GM21447 (cell line): ENCODE measurements at regions not wholly inside any gene's neighbourhood (a gene's known extent, or its start where the extent isn't known, plus 50 kb on each side); places are given as distances from the start of the nearest gene placed in this dataset.
"Not testable (repeated sequence)": the region's sequence is repeated elsewhere in the genome, so short reads cannot be mapped to it uniquely, and the experiment has no call there.

Source experiments
- ATAC-seq: cut with Tn5 transposase; IDR thresholded peaks from one replicate; pipeline ENCODE4 v1.9.1; 2021; ENCODE audit not compliant: unreplicated experiment

DNA sequence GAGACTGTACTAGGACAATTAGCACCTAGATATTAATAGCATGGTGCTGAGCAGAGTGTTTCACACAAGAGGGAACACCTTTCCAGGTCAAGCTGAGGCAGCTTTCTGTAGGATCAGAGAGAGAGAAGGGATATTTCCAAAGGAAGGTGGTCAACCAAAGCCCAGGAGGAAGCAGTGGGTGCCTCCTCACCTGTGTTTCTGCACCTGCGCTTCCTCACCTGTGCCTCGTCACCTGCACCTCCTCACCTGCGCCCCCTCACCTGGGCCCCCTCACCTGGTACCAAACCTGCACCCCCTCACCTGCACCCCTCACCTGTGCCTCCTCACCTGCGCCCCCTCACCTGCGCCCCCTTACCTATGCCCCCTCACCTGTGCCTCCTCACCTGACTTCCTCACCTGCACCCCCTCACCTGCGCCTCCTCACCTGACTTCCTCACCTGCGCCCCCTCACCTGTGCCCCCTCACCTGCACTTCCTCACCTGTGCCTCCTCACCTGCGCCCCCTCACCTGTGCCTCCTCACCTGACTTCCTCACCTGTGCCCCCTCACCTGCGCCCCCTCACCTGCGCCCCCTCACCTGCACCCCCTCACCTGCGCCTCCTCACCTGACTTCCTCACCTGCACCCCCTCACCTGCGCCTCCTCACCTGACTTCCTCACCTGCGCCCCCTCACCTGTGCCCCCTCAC is 67.9 kb downstream of the TTLL2 start:
- no peak for ATAC-seq

DNA sequence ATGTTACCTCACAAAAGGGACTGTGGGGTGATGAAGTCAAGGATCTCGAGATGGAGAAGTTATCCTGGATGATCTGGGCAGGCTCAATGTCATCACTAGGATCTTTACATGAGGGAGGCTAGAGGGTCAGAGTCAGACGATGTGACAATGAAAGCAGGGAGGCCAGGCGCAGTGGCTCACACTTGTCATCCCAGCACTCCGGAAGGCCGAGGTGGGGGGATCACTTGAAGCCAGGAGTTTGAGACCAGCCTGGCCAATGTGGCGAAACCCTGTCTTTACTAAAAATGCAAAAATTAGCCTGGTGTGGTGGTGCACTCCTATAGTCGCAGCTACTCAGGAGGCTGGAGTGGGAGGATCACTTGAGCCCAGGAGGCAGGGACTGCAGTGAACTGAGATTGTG is 68.8 kb downstream of the TTLL2 start:
- ATAC-seq = no peak

DNA sequence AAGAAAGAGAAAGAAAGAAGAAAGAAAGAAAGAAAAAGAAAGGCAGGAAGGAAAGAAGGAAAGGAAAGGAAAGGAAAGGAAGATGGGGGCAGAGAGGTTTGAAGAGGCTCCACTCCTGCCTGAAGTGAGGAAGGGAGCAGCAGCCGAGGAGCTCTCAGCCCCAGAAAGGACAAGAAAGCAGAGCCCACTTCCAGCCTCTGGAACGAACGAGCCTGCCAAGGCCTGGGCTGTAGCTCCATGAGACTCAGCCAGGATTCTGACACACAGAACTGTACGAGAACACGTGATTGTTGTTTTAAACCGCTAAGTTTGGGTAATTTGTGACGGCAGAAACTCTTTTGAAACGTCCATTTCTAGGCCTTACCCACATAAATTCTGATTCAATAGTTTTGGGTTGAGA is 69.5 kb downstream of the TTLL2 start:
- no peak for ATAC-seq

DNA sequence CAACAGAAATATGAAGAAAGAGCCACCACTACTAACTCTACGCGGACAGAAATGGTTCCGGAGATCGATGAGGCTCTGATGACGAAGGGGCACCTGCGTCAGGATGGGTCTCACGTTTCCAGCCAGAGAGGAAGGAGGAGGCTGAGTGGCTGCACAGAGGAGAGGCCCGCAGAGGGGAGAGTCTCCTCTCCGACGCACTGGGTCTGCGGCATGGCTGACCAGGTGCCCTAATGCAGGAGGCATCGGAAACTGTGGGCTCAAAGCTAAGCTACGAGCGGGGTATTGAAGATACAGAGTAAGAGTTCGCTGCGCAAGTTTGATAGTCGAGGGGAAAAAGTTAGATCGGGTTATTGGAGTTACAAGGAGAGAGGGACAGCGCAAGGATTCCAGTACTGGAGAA is 69.9 kb downstream of the TTLL2 start:
- ATAC-seq = no peak

DNA sequence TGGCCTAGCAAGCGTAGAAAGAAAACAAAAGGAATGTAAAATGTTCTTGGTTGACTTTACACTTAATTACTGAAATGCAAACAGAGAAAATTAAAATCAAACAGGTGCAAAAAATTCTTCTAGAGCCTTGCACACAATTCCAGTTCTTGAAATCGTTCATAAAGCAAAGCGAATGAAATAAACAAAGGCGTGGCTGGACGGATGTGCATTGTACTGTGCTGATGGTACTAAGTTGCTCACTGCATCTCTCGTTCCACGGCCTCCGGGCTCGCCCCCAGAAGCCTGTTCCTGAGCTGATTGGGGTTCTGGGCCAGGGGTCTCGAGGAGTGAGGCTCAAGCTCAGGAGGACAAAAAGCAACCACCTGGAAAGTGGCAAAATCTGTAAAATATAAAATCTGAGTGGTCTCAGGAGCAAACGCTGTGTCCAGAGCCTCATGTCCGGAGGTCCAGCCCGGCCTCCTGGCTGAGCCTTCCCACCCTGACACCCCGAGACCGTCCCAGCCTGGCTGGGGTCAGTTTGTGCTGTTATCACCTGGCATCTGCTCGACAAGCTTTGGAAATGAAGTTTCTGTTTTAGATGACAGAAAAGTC is 71.3 kb downstream of the TTLL2 start:
- ATAC-seq = no peak

DNA sequence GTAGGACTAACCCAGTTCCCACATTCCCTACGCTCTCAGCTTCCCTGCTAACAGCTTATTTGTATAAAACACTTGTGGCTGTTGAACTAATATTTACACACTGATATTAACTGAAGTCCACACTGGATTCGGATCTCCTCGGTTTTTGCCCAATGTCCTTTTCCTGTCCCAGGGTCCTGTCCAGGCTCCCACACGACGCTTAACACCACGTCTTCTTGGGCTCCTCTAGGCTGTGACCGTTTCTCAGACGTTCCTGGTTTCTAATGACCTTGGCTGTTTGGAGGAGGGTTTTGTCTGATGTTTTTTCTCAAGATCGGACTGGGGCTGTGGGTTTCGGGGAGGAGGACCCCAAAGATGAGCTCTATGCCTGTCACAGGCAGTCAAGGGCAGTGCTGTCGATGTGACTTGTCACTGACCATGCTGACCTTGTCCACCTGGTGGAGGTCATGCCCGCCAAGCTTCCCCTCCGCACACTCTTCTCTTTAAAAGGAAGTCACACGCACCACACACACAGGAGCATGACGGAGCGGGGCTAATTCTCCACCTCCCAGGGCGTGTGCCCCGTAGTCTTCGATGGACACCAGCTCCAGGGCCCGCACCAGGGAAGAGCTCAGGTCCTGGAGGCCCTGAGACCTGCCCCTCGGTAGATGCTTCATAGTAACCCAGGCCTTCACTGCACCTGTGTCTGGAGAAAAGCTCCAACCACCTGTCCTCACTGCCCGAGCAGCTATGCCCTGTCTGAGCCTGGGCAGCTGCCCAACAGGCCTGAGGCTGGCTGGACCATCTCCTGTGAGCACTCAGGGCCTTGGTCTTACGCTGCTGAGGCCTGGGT is 72.0 kb downstream of the TTLL2 start:
- no peak for ATAC-seq

DNA sequence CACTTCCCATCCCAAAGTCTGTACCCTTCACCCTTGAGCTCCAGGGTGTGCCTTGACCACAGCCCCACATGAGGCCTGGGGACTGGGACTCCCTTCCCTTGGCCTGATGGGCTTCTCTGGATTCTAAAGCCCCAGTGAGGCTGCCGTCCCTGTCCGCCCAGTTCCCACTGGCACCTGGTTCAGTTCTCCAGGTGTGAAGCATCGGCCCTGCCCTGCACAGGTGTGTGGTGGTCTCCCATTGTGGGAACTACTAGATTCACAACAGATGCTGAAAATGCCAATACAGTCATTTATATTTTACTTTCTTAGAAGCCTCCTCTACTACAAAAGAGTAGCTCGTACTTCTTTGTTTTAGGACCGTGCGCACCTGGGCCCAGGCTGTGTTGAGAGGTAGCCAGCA is 72.8 kb downstream of the TTLL2 start:
- ATAC-seq = no peak

DNA sequence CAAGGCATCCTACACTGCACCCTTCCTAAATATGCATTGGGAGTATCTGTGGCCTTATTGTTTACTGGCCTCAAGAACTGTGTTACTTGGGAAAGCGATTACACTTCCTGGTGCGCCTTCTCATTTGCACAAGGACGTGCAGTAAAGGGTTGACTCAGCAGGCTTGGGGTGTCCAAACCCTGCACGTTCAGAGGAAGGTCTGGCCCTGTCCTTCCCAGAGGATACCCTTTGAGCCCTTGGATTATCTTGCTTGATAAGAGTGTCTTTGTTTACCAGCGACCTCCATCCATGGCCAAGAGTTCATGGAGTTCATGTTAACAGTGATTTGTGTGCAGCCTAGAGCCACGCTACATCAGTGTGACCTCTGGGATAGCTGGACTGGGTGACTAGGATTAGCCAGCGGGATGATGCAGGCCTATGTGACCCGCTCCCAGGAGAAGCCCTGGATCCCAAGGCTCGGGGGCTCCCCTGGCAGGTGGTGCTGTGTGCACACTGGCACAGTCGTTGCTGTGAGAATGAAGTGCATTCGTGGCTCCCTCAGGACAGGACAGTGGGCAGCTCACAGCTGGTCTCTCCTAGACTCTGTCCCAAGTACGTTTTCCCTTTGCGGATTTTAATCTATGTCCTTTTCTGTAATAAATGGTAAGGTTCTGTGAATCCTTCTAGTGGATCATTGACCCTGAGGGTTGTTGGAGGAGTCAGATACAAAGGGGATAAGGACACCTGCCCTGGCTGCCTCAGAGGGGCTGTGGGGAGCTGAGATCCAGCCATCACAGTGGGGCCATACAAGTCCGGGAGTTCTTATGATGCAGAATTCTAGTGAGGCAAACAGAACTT is 73.5 kb downstream of the TTLL2 start:
- no peak for ATAC-seq

DNA sequence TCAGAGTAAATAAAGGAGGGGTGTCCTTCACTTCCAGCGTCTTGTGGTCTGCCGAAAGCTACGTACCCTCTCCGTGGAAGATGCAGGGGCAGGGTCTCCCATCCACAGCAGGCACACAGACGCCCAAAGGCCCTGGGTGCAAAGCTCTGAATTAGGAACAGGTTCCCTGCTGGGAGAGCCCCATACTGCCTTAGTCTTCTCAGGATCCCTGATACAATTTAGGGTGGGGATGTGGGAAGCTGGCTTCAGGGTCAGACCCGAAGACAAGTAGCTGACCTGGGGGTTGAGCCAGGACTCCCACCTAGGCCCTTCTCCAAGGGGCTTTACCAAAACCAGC is 74.1 kb downstream of the TTLL2 start:
- no peak for ATAC-seq

DNA sequence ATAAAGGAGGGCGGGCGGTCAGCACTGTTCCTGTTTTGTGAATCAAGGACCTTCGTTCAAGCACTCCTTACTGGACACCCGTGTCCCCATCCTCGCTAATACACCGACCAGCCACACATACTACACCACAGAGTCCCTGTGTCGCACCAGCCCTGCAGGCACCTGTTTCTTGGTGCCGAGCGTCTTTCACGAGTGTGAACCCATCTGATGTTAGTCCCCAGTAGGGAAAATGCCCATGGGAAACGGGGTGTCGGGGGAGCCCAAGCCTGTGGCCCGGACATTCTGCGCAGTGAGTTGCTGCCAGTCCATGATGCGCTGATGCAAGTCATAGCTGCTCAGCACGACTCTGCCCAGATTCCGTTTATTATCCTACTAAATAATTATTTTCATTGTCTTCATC is 74.7 kb downstream of the TTLL2 start:
- no peak for ATAC-seq

DNA sequence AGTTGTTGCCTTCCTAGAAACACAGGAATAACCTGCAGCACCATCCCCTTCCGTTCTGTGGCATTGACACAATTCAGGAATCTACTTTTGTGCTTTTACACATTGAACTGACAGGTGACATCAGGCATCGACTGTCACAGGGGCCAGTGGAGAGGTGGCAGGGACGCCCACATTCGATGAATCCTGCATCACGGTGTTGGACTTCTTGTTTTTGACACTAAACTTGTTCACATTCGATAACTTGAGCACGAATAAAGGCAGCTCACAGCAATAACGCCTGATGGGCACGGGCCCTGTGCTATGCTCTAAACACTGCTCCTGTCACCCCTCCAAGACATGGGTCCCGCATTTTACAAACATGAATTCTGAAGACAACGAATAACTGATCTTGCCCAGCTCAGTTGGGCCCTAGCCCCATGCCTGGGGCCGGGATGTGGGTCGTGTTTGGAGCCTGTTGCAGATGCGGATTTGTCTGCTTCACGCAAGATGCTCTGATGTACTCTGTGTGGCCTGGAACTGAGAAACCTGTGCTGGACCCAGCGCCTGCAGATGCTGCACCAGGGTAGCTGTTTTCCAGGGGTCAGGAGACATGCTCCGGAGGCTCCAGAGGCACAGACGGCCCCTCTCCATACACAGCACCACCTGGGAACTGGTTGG is 75.7 kb downstream of the TTLL2 start:
- ATAC-seq = no peak

DNA sequence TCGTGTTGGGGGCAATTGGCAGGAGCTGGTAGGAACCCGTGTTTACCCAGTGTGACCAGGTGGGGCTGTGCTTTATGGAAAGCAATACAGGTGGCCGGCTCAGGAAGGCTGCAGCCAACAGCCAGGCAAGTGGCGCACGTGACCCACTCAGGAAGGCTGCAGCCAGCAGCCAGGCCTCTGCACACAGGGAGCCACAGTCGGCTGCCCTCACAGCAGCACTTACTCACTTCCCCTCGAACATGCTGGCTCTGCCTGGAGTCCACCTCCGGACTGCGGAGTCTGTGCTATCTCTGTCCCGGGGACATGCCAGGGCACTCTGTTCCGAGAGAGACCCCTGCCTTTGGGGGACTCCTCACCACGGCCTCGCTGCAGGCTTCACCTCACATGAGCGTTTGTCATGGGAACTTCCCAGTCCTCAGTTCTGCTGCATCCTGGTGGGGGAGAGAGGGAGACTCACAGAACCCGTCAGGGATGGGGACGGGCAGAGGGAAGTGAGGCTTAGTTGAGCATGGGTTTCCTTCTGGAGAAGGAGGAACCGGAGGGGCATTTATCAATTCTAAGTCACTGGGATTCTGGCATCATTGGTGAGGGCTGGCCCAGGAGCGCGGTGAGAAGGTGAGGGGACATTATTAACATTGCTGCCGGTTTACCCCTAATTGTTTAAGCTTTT is 76.8 kb downstream of the TTLL2 start:
- no peak for ATAC-seq

DNA sequence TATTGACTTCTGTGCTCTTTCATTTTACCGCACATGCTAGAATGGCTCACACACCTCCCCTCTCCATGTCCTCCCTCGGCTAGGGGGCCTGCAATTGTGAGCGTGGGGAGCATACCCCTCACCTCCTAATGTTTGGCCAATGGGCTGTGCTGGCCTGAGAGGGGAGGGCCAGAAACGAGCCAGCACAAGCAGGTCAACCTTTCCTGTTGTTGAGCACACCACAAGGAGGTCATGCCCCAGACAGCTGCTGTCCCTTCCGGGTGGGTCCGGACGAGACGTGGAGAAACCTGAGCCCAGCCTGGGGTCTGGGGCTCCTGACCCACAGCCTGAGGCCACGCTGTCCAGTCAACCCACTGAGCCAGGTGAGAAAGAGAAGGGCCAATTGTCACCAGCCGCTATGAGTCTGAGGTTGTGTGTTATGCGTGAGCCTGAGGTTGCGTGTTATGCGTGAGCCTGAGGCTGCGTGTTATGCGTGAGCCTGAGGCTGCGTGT is 77.4 kb downstream of the TTLL2 start:
- ATAC-seq = no peak

DNA sequence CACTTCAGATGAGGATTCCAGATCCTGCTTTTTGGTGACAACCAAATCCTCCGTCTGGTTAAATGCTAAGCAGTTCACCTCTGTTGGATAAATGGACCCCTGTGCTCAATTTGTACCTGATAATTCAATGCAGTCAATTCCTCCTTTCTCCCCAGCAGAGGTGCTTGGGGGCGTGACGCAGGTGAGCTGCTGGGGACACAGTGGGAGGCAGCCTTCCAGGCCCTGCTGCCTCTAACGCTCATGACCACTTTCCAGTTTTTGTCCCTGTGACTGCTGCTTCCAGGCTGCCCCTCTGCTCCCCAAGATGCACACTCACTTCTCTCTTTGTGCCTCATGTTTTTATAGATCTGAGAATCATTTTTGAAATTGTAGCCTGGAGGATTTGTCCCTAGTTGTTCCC is 78.5 kb downstream of the TTLL2 start:
- no peak for ATAC-seq

DNA sequence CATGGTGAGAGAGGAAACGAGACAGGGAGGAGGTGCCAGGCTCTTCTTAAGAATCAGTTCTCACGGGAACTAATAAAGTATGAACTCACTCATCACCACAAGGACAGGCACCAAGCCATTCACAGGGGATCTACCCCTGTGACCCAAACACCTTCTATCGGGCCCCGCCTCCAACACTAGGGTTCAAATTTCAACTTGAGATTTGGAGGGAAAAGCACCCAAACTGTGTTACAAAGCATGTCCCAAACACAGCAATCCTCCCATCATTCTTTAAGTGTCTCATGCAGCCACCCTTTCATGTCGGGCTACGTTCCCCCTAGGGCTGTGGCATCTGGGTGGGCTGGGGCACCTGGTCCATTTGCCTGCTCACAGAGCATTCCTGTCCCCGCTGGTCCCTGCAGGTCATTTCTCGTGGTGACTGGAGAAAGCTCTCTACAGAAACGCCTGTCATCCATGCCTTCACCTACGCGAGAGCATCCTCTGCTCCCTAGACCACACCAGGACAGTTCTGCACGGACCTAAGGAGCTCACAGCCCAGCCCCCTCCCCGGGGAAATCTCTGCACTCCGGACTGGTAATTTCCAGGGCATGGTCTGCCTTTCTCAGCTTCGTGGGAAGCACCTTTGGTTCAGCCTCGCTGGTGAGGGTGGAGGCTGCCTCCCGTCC is 79.6 kb downstream of the TTLL2 start:
- no peak for ATAC-seq

DNA sequence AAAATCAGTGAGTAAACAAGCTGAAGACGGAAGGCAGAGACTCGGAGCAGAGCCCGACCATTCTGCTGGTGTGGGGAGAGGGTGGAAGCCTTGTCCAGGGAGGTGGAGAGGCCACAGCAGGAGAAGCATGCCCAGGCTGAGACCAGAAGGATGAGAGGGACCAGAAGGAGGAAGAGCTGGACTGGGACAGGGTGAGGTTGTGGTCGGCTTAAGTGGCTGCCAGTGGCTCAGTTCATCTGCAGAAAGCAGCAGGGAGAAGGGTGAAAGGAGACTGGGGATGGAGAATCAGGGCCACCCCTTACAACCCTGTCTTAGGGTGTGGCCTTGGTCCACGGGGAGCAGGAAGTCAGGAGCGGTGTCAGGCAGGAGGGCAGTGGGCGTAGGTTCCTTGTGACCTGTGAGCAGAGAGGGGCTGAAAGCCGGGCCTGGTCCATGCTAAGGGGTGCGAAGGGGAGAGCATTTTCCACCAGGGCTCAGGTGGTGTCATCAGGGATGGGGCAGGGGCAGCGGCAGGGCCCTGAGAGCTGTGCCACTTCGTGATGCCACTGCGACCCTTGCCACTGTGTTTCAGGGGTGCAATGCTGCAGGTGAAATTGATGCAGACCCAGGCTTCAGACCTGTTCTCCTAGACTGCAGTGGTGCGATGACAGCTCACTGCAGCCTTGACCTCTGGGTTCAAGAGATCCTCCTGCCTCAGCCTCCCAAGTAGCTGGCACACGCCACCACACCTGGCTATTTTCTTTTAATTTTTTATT is 81.1 kb downstream of the TTLL2 start:
- ATAC-seq = no peak

DNA sequence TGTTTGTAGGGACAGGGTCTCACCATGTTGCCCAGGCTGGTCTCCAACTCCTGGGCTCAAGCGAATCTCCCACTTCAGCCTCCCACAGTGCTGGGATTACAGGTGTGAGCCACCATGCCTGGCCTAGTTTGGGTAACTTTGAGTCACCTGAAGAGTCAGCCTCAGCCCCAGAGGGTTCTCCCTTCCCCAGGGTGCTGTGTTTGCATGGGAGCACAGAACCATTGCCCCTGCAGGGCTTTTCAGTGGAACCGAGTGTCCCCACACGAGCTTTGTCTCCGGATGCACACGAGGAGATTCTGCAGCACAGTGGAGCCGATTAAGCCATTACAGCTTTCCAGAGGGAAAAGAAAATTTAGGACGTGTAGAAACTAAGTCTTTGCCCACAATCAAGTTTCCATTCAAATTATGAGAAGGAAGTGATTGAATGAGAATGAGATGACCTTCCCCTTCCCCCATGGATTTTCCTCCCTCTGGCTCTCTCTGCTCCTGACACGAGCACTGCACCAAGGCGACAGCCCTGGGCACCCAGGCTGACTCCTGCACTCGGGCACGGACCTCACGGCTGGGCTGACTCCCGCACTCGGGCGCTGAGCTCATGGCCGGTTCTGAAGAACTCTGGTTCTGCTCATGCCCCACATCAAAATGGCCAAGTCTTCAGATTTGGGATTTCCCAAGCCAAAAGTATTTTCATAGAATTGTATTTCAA is 81.8 kb downstream of the TTLL2 start:
- not testable (repeated sequence) for ATAC-seq
